Astrocyte (in vitro differentiated cells and primary cell): ENCODE measurements at regions not wholly inside any gene's neighbourhood (a gene's known extent, or its start where the extent isn't known, plus 50 kb on each side); places are given as distances from the start of the nearest gene placed in this dataset.

Experiments
- DNase-seq: peaks from one replicate; pipeline ENCODE4 v3.0.0-alpha.2; 2010; ENCODE audit warnings: low read depth
- FAIRE-seq: peaks from 2 replicates; lab custom pipeline; 2011; peaks lifted over from hg19 to GRCh38; lab: Jason Lieb, UNC
- H2AFZ ChIP-seq: 2 replicates; pipeline ENCODE4 v1.6.0; 2012; ENCODE audit warnings: low read depth, low read length, inconsistent platforms
- H3K27ac ChIP-seq: 2 replicates; pipeline ENCODE4 v1.5.1; 2011; ENCODE audit warnings: low read depth, low read length, inconsistent platforms
- H3K27me3 ChIP-seq: 2 replicates; pipeline ENCODE4 v1.6.0; 2011; ENCODE audit warnings: low read length, inconsistent platforms; ENCODE audit not compliant: insufficient read depth
- H3K36me3 ChIP-seq: 2 replicates; pipeline ENCODE4 v1.5.1; 2011; ENCODE audit warnings: low read length, inconsistent platforms; ENCODE audit not compliant: insufficient read depth
- H3K4me1 ChIP-seq: 2 replicates; pipeline ENCODE4 v1.5.1; 2011; ENCODE audit warnings: low read length, inconsistent platforms; ENCODE audit not compliant: insufficient read depth
- H3K4me2 ChIP-seq: 2 replicates; pipeline ENCODE4 v1.6.0; 2012; ENCODE audit warnings: low read length, inconsistent platforms
- H3K4me3 ChIP-seq: 2 replicates; pipeline ENCODE4 v1.5.1; 2011; ENCODE audit warnings: low read depth, mild to moderate bottlenecking, low read length, inconsistent platforms; ENCODE audit not compliant: insufficient read depth
- H3K79me2 ChIP-seq: 2 replicates; pipeline ENCODE4 v1.6.0; 2012; ENCODE audit warnings: mild to moderate bottlenecking, low read length, inconsistent platforms; ENCODE audit not compliant: insufficient read depth
- H3K9ac ChIP-seq: 2 replicates; pipeline ENCODE4 v1.6.0; 2012; ENCODE audit warnings: mild to moderate bottlenecking, low read length, inconsistent platforms
- H3K9me3 ChIP-seq: 2 replicates; pipeline ENCODE4 v1.5.1; 2012; ENCODE audit warnings: low read depth, mild to moderate bottlenecking, low read length, inconsistent platforms; ENCODE audit not compliant: insufficient read depth
- H4K20me1 ChIP-seq: 2 replicates; pipeline ENCODE4 v1.6.0; 2012; ENCODE audit warnings: low read length, inconsistent platforms; ENCODE audit not compliant: insufficient read depth
- H3K27ac Mint-ChIP-seq: one replicate; pipeline ENCODE4 v1.8.0; 2021; ENCODE audit warnings: mild to moderate bottlenecking, mixed read lengths; ENCODE audit not compliant: unreplicated experiment
- H3K27me3 Mint-ChIP-seq: one replicate; pipeline ENCODE4 v1.8.0; 2021; ENCODE audit warnings: low read depth, mixed read lengths; ENCODE audit not compliant: unreplicated experiment
- H3K36me3 Mint-ChIP-seq: one replicate; pipeline ENCODE4 v1.8.0; 2021; ENCODE audit warnings: low read depth, mixed read lengths; ENCODE audit not compliant: unreplicated experiment
- H3K4me1 Mint-ChIP-seq: one replicate; pipeline ENCODE4 v1.8.0; 2021; ENCODE audit warnings: low read depth, mixed read lengths; ENCODE audit not compliant: unreplicated experiment
- H3K4me3 Mint-ChIP-seq: one replicate; pipeline ENCODE4 v1.8.0; 2021; ENCODE audit warnings: mild to moderate bottlenecking, moderate library complexity, mixed read lengths; ENCODE audit not compliant: unreplicated experiment
- H3K9me3 Mint-ChIP-seq: one replicate; pipeline ENCODE4 v1.8.0; 2021; ENCODE audit warnings: mild to moderate bottlenecking, mixed read lengths; ENCODE audit not compliant: unreplicated experiment
- CTCF ChIP-seq: IDR thresholded peaks from 2 replicates; pipeline ENCODE4 v1.5.1; 2011; ENCODE audit warnings: low read depth, mild to moderate bottlenecking, inconsistent platforms, low read length, moderate library complexity; ENCODE audit not compliant: insufficient read depth
- EZH2 ChIP-seq: IDR thresholded peaks from 2 replicates; pipeline ENCODE4 v1.6.1; 2012; ENCODE audit warnings: mild to moderate bottlenecking, low read length, inconsistent platforms; ENCODE audit not compliant: insufficient read depth

GRCh38 chr1:232481091-232481490 lies 148.8 kb downstream of the SIPA1L2 start:
- Mint-ChIP-seq H3K27me3 (no peaks in the 10 kb centered on the region), H3K9me3 (no peaks in the 10 kb centered on the region), H3K27ac (no peak overlapping the region), H3K4me1 (peaks cover 39% of the 10 kb centered on the region), H3K4me3 (no peak overlapping the region), H3K36me3 (peaks cover 2% of the 10 kb centered on the region)
- H3K9me3 ChIP-seq = no peaks in the 10 kb centered on the region
- H3K4me3 ChIP-seq = no peak overlapping the region
- H3K9ac ChIP-seq = no peak overlapping the region
- H3K27me3 ChIP-seq = no peaks in the 10 kb centered on the region
- no peaks in the 10 kb centered on the region for H3K36me3 ChIP-seq
- FAIRE-seq (no peak), DNase-seq (no peak)
- H2AFZ ChIP-seq = no peak overlapping the region
- H3K79me2 ChIP-seq = no peaks in the 10 kb centered on the region
- TF ChIP-seq EZH2 (no peak), CTCF (no peak)
- H4K20me1 ChIP-seq = no peaks in the 10 kb centered on the region
- H3K4me1 ChIP-seq = peaks cover 17% of the 10 kb centered on the region
- no peak overlapping the region for H3K4me2 ChIP-seq
- H3K27ac ChIP-seq = no peak overlapping the region

GRCh38 chr1:232477728-232478127 lies 152.2 kb downstream of the SIPA1L2 start:
- Histone ChIP-seq H3K9me3 (no peaks in the 10 kb centered on the region), H4K20me1 (no peaks in the 10 kb centered on the region), H3K4me1 (peaks cover 38% of the 10 kb centered on the region), H3K79me2 (no peaks in the 10 kb centered on the region), H2AFZ (no peak overlapping the region), H3K27me3 (no peaks in the 10 kb centered on the region), H3K9ac (no peak overlapping the region), H3K4me2 (peak overlapping the region; percentile 61), H3K36me3 (no peaks in the 10 kb centered on the region), H3K27ac (peak overlapping the region; percentile 15), H3K4me3 (no peak overlapping the region)
- Mint-ChIP-seq H3K9me3 (no peaks in the 10 kb centered on the region), H3K27me3 (no peaks in the 10 kb centered on the region), H3K4me3 (peak overlapping the region; percentile 12), H3K27ac (peak overlapping the region; percentile 79), H3K36me3 (peaks cover 2% of the 10 kb centered on the region), H3K4me1 (peaks cover 58% of the 10 kb centered on the region)
- DNase-seq (peak; percentile 98), FAIRE-seq (peak; percentile 98)
- TF ChIP-seq EZH2 (no peak), CTCF (no peak)

GRCh38 chr1:232476538-232476950 lies 153.4 kb downstream of the SIPA1L2 start:
- Mint-ChIP-seq H3K27ac (peak overlapping the region; percentile 28), H3K4me1 (peaks cover 67% of the 10 kb centered on the region), H3K9me3 (no peaks in the 10 kb centered on the region), H3K36me3 (peaks cover 2% of the 10 kb centered on the region), H3K4me3 (no peak overlapping the region), H3K27me3 (no peaks in the 10 kb centered on the region)
- Histone ChIP-seq H3K9ac (no peak overlapping the region), H3K4me3 (no peak overlapping the region), H3K36me3 (no peaks in the 10 kb centered on the region), H4K20me1 (no peaks in the 10 kb centered on the region), H3K9me3 (no peaks in the 10 kb centered on the region), H3K4me1 (peaks cover 45% of the 10 kb centered on the region), H3K27me3 (no peaks in the 10 kb centered on the region), H3K27ac (no peak overlapping the region), H3K4me2 (no peak overlapping the region), H3K79me2 (no peaks in the 10 kb centered on the region), H2AFZ (no peak overlapping the region)
- no peak for FAIRE-seq
- DNase-seq = peak; percentile 91
- TF ChIP-seq CTCF (no peak), EZH2 (no peak)
